Myocyte (in vitro differentiated cells): ENCODE measurements at regions not wholly inside any gene's neighbourhood (a gene's known extent, or its start where the extent isn't known, plus 50 kb on each side); places are given as distances from the start of the nearest gene placed in this dataset.

ENCODE experiments used
- DNase-seq: peaks from one replicate; pipeline ENCODE4 v3.0.0-alpha.2; 2012; ENCODE audit warnings: low read depth

- no peak for DNase-seq
These were observed 214.0 kb downstream of the ZNF326 start for GRCh38 chr1:90208949-90209348.

GRCh38 chr1:90206260-90206659 is 211.3 kb downstream of the ZNF326 start:
- DNase-seq, result no peak

- no peak for DNase-seq
These were observed 209.9 kb downstream of the ZNF326 start for GRCh38 chr1:90204780-90205179.

- DNase-seq, result no peak
These were observed 209.2 kb downstream of the ZNF326 start for GRCh38 chr1:90204023-90204590.

- peak; percentile 2 for DNase-seq
These were observed 206.8 kb downstream of the ZNF326 start for GRCh38 chr1:90201467-90202358.

- peak; percentile 3 for DNase-seq
These were observed 205.8 kb downstream of the ZNF326 start for GRCh38 chr1:90200646-90201205.

GRCh38 chr1:90198616-90199332 is 203.9 kb downstream of the ZNF326 start:
- no peak for DNase-seq

GRCh38 chr1:90193116-90193515 is 198.2 kb downstream of the ZNF326 start:
- no peak for DNase-seq

- DNase-seq, result no peak
These were observed 197.5 kb downstream of the ZNF326 start for GRCh38 chr1:90192408-90192807.

GRCh38 chr1:90190523-90190922 is 195.6 kb downstream of the ZNF326 start:
- no peak for DNase-seq

GRCh38 chr1:90189889-90190288 is 195.0 kb downstream of the ZNF326 start:
- DNase-seq, result no peak

GRCh38 chr1:90187323-90187585 is 192.3 kb downstream of the ZNF326 start:
- no peak for DNase-seq

GRCh38 chr1:90186506-90187322 is 191.8 kb downstream of the ZNF326 start:
- no peak for DNase-seq

GRCh38 chr1:90176530-90176929 is 181.6 kb downstream of the ZNF326 start:
- DNase-seq, result no peak

- DNase-seq, result no peak
These were observed 180.7 kb downstream of the ZNF326 start for GRCh38 chr1:90175490-90176167.

- no peak for DNase-seq
These were observed 179.3 kb downstream of the ZNF326 start for GRCh38 chr1:90174246-90174645.

- no peak for DNase-seq
These were observed 167.3 kb downstream of the ZNF326 start for GRCh38 chr1:90162216-90162615.

GRCh38 chr1:90161625-90162024 is 166.7 kb downstream of the ZNF326 start:
- DNase-seq, result no peak

- no peak for DNase-seq
These were observed 161.0 kb downstream of the ZNF326 start for GRCh38 chr1:90155721-90156487.

- DNase-seq, result no peak
These were observed 159.8 kb downstream of the ZNF326 start for GRCh38 chr1:90154711-90155110.
